ENCODE measurements at regions not wholly inside any gene's neighbourhood (a gene's known extent, or its start where the extent isn't known, plus 50 kb on each side); places are given as distances from the start of the nearest gene placed in this dataset.

GRCh38 chr5:6193310-6193709 is 185.0 kb downstream of the MED10 start:
- TF ChIP-seq CTCF (conservative IDR thresholded peaks at IDR 0.05): no peak
- H4K20me1 ChIP-seq (ENCODE audit: control insufficient read depth, insufficient read depth, insufficient read length): no peaks in the 10 kb centered on the region
- H3K27me3 Mint-ChIP-seq (ENCODE audit: low read depth): no peaks in the 10 kb centered on the region

More at GRCh38 chr5:6193310-6193709, 185.0 kb downstream of the MED10 start:
- H3K27me3 ChIP-seq (ENCODE audit: insufficient read depth, low read length): no peaks in the 10 kb centered on the region
- Mint-ChIP-seq H3K36me3 (ENCODE audit: insufficient read depth in 1 of 3, low read depth in 3 of 3) (no peaks in the 10 kb centered on the region; a peak in 2 of 7 replicates), H3K9me3 (peaks cover 0 to 5% of the 10 kb centered on the region in 2 experiments; a peak in 3 of 5 replicates), H3K27ac (no peak overlapping the region), H3K4me1 (peaks cover 12 to 19% of the 10 kb centered on the region in 2 experiments), H3K4me3 (no peak overlapping the region)
- H3K9me3 ChIP-seq (ENCODE audit: control insufficient read depth, low read depth, low read length): no peaks in the 10 kb centered on the region
- H3T11ph ChIP-seq (ENCODE audit: low read length): no peak overlapping the region
- no peak overlapping the region for H3K14ac ChIP-seq (ENCODE audit: insufficient read depth, low read length)
- DNase-seq: no peak
- no peaks in the 10 kb centered on the region for H3K79me2 ChIP-seq (ENCODE audit: insufficient read depth, low read length)
- no peak overlapping the region for H4K91ac ChIP-seq (ENCODE audit: insufficient read length, low read depth, low read length)
- H2BK20ac ChIP-seq (ENCODE audit: low read depth, low read length, poor library complexity, severe bottlenecking): no peak overlapping the region
- WGBS (ENCODE audit: extremely low coverage, insufficient read length, low lambda C conversion rate): no CpG with 5 or more reads among the region's 8 CpGs
- no peak overlapping the region for H3K23ac ChIP-seq (ENCODE audit: insufficient read length, low read depth, low read length)
- H4K5ac ChIP-seq (ENCODE audit: insufficient read length, low read depth, low read length): no peak overlapping the region
- no peak overlapping the region for H3K4me2 ChIP-seq (ENCODE audit: insufficient read depth, insufficient read length, low read length)
- no peak overlapping the region for H2AFZ ChIP-seq (ENCODE audit: low read length)
- no peak overlapping the region for H3K4ac ChIP-seq (ENCODE audit: low read depth, low read length)
- H3K4me1 ChIP-seq (ENCODE audit: insufficient read depth, low read length): no peaks in the 10 kb centered on the region
- no peak overlapping the region for H2AK5ac ChIP-seq (ENCODE audit: insufficient read length, low read length)
- no peak overlapping the region for H2BK5ac ChIP-seq (ENCODE audit: insufficient read length, low read length)
- no peak overlapping the region for H3K56ac ChIP-seq (ENCODE audit: insufficient read length, low read depth, low read length)
- no peak overlapping the region for H3K18ac ChIP-seq (ENCODE audit: insufficient read length, low read depth, low read length)
- H4K8ac ChIP-seq (replicated peaks; ENCODE audit: insufficient read length, low read depth, low read length): no peak overlapping the region
- H3K23me2 ChIP-seq (ENCODE audit: insufficient read length, low read depth, low read length, poor library complexity, severe bottlenecking): no peaks in the 10 kb centered on the region
- no peak overlapping the region for H2BK15ac ChIP-seq (ENCODE audit: low read depth, low read length)
- no peak overlapping the region for H2BK120ac ChIP-seq (ENCODE audit: low read depth, low read length, poor library complexity, severe bottlenecking)
- no peaks in the 10 kb centered on the region for H3K79me1 ChIP-seq (ENCODE audit: insufficient read depth, low read depth, low read length, poor library complexity, severe bottlenecking)
- no peak overlapping the region for H3K9ac ChIP-seq (ENCODE audit: extremely low read depth, insufficient read length, low read length)
- no peak overlapping the region for H3K27ac ChIP-seq (ENCODE audit: insufficient read length, low read depth, low read length)
- H2BK12ac ChIP-seq (ENCODE audit: insufficient read length, low read depth, low read length): no peak overlapping the region
